RPMI8226 (cell line): ENCODE measurements at regions not wholly inside any gene's neighbourhood (a gene's known extent, or its start where the extent isn't known, plus 50 kb on each side); places are given as distances from the start of the nearest gene placed in this dataset.
A peak's percentile ranks its signal among the peaks of the same experiment; 100 is the strongest.

Experiments
- DNase-seq: peaks from one replicate; pipeline ENCODE4 v3.0.0-alpha.2; 2015

DNA sequence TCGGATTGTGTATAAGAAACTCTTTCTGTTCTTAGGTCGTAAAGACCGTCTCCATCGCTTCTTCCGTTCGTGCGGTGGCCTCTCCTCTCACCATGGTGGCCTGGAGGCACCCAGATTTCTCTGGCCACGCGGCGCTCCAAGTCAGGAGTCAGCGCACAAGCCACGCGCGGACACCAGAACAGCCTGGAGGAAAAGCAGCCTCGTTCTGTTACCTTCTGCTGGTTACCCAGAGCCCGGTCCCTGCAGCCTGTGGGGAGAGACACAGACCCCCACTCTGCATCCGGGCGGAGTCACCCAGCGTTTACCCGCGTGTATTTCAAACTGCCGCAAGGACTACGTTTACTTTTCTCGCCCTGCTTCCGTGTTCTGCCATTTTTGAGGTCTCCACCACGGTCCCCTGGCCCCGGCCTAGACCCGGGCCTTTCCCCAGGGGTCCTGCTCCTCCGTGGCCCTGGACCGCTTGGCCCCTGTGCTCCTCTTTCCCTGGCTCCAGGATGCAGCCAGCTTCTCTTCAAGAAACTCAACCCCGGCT is 776.1 kb downstream of the BRD1 start:
- DNase-seq, result no peak

DNA sequence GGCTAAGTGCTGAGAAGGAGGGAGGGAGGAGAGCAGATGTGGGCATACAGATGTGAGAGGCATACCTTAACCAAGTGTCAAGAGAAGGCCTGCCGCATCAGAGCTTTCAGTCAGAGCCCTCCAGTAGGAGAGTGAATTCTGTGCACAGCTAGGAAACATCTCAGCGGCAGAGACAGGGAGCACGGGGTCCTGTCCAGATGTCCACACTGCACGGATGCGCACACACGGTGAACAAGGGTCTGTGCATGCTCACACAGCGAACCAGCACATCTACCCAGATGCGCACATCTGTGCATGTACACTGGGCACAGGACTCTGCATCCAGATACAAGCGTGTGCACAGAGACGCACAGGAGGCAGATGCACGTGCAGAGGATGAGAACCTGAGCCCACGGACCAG is 778.0 kb downstream of the BRD1 start:
- DNase-seq, result no peak

DNA sequence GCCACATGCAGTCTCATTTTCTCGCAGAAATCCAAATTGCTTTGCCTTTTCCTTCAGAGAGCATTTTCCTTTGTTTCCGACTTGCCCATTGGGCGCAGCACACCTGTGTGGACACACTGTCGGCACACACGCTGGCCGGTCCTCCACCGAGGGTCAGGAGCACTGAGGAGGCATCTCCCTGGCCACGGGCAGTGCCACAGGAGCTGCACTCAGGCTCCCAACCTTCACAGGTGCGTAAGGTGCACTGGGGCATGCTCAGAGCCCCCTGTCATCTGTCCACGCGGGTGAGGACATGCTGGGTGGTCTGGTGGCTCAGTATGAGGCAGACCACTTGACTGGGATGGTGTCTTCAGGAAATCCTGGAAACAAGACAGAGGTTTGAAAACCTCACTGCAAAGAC is 779.1 kb downstream of the BRD1 start:
- no peak for DNase-seq

DNA sequence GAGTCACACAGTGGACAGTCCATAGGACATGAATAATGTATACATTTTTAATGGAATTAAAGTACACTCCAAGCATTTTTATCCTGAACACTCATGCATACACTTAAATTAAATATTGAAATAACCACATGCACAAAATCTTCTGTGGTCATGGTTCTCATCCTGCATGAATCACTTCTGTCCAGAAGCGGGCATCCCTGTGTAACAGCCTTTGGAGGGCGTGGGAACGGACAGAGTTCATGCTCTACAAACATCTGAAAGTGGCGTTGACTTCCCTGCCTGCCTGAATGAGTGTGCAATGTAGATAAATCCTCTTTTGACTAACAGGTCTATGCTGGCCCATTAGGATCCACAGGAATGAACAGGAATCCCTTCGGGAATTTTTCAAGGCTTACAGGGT is 780.2 kb downstream of the BRD1 start:
- no peak for DNase-seq

DNA sequence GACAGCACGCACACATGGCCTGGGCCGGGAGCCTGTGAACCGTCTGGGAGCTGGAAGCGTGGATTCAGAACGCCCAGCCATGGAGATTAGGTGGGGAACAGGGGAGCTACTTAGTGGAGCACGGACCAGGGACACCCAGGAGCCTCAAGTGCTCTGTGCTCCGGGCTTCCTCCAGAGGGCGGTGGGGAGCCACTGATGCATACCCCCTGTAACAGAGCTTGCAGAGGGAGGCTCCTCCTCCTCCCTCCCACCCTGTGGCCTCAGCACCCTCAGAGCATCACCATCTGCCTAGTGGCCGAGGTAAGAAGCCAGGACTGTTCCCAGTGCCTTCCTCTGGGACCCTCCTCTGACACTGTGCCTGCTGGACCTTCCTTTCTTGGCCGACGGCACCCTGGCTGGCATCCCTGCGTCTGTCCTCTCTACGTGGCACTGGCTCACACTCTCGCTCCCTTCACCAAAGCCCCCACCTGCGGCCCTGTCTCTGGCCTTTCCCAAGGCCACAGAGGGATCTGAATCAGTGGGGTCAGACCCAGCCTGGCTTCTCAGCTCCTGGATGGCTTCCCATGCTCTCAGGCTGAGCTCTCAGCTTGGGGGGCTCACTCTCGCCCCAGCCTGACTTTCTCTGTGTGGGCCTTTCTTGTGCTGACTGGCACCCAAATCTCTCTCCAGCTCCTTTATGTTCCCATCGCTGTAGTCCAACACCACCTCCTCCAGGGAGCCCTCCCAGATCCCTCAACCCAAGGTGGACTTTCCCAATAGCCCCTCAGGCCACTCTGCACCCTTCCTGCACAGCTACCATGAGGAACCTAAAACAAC is 780.9 kb downstream of the BRD1 start:
- peak; percentile 69 for DNase-seq

DNA sequence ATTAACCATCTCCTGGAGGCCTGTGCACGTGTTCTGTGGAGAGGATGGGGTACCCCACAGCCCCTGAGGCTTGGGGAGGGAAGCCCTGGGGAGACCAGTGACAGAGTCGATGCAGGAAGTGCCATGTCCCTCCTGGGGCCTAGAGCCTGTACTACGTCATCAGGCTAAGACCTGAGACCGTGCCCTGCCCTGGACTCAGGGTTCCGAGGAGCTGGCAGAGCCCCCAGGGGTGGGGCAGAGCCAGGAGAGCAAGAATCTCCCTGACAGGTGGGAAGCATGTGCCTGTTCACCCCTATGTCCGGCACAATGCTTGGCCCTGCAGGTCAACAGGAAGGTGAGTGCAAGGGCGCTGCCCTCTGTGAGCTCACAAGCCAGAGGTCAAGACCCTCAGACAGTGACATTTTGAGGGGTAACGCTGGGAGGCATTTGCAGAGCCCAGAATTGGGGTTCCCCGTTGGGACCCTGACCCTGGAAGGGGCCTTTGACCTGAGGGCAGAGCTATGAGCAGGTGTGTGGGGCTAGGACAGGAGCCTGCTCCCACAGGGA is 781.6 kb downstream of the BRD1 start:
- DNase-seq, result no peak

DNA sequence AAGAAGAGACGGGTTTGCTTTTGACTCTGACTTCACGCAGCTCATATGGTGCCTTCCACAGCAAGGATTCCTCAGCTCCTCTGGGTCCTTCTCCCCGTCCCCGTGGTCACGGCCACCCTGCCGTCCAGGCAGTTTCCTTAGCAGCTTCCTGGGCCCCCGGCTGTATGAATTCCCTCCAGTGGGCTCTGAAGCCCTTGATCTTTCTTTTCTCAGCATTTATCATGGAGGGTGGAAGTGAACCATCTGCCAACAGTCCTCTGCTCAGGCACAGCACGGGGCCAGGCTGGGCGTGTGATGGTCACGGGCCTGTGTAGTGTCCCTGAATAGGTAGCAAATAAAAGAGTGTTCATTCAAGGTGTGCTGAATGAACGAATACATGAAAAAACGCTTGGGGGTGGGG is 782.4 kb downstream of the BRD1 start:
- DNase-seq, result no peak

DNA sequence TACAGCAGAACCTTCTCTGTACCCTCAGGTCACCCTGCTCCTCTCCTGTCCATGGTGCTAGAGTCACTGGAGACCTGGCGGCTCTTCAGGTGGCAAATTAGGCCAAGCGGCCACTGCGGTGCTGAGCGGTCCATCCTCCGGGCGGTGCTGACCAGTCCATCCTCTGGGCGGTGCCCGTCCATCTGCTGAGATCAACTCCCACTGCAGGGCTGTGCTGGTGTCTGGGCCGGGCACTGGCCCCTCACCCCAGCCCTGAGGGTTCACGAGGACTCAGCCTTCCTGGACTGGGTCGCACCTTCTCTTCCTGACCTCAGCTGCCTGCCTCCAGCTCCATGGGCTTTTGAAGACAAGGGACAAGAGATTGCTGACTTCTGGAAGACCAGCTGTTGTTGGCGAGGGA is 782.9 kb downstream of the BRD1 start:
- DNase-seq, result no peak

DNA sequence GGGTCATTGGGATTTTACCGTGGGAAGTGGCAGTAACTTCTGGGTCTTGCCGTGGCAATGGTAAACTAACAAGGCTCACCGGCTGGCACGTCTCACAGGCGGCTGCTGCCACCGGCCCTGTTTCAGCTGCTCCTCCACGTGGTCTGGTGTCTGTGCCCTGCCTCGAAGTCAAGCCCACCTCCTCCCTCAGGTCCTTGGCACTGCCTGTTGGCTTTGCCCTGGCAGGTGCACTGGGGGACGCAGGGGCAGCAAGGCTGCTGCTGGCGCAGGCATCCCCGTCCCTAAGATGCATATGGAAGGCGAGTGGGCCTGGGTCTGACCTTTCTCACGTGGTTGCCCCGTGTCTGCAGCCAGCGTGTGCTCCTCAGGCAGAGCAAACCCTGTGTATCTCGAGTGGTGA is 783.6 kb downstream of the BRD1 start:
- DNase-seq, result no peak

DNA sequence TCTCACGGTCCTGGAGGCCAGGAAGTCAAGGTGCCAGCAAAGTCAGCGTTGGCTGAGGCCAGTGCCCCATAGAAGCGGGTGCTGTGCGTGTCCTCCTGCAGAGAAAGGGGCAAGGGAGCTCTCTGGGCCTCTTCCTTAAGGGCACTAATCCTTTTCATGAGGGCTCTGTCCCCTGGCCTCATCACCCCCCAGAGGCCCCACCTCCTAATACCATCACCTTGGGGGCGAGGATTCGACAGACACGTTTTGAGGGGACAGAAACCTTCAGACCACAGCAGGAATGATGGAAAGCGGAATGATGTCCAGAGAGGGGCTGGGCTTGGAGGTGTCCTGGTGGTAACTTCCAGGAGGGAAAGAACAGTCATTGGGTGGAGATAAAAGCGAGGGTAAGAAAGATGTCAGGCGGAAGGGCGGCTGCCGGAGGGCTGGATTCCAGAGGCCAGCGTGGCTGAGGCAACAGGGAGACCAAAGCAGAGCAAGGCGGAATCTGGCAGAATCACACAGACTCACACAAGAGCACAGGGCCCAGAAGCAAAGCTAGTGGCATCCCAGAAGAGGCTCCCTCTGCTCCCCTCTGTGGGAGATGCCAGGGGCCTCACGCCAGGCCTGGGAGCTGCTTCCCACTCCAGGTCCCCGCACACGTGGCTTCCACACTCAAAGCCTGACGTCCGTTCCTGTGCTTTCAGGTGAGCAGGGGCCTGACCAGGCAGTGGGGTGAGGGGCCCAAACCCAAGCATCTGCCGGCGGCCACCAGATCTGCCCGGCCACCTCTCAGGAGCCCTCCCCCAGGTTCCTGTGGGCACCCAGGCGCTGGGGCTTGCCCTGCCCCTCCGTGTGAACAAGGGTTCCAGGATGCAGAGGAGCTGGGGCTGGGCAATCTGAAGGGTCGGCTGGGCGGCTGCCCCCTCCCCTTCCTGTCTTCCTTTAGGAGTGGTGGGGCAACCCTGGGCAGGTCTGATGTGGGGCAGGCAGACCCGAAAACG is 784.5 kb downstream of the BRD1 start:
- no peak for DNase-seq

DNA sequence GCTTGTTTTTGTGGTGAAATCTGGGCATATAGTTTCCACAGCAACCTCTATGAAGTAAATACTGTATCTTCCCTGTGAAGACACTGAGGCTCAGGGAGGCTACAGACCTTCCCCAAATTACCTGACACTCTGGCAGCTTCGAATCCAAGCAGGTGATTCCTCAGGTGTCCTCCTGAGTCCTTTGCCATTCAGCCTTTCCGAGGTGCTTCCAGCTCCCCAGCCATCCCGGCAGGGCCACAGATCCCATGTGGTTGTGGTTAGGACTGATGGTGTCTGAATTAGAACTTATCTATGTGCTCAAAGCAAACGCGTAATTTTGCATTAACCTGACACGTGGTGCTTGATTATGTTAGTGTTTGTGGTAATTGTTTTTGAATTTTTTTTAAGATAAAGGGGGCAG is 785.6 kb downstream of the BRD1 start:
- no peak for DNase-seq

DNA sequence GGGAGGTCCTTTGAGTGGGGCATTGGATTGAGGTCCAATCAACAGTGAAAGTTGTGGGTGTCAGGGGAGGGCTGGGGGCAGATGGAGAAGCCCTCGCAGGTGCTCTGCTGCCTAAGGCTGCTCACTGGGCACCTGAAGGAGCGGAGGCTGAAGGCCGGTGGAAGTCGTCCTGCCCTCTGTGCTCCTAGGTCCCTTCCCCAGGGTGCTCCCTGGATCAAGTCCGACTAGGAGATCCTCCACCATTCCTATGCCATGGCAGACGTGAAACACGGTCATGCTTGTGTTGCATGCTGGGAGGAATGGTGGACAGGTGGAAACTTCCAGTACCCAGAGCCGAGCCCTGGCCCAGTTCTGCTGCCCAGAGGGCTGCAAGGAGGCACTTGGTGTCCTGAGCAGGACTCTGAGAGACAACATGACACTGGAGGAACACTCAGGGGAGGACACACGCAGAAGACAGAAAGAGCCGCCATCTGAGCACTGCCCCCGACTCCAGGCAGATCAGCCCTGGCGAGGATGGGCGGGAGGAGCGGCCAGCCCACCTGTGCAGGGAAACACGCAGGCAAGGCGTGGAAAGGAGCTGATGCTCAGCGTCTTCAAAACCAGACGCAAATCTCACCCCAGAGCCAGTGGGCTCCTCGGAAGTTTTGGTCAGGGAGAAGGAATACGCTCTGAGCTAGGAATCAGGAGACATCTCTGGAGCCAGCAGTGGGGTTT is 786.8 kb downstream of the BRD1 start:
- DNase-seq, result no peak

DNA sequence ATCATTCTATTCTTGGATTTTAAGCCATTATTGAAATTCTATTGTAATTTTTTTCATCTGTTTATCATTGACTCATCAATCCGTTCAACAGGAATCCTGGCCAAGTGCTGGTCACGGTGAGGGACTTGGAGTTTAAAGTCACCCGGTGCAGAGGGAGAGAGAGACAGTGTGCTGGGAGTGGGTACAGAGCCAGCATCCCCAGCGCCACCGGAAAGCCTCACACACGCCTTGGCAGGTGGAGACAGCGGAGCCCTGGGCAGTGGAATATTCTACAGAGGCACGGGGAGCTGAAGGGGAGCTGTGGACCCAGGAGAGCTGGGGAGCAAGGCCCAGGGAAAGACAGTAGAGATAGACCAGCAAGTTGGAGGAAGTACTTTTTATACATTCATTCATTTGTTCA is 787.6 kb downstream of the BRD1 start:
- DNase-seq, result no peak

DNA sequence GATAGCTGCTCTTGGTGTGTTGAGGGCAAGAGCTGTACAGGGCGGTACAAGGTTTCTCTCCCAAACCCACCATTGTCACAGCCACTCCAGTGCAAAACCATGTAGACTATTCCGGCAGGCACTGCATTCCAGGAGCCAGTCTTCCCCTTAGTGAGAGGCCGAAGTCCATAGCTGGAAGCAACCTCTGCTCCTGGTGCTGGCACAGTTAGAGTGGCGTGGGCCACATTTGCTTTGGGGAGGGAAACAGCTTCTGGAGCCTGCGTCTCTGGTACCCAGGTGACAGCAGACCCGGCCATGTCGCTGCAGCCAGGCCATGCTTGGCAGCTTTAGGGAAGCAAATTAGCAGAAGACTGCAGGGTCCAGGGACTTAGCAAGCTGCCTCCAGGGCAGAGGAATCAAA is 788.0 kb downstream of the BRD1 start:
- no peak for DNase-seq

DNA sequence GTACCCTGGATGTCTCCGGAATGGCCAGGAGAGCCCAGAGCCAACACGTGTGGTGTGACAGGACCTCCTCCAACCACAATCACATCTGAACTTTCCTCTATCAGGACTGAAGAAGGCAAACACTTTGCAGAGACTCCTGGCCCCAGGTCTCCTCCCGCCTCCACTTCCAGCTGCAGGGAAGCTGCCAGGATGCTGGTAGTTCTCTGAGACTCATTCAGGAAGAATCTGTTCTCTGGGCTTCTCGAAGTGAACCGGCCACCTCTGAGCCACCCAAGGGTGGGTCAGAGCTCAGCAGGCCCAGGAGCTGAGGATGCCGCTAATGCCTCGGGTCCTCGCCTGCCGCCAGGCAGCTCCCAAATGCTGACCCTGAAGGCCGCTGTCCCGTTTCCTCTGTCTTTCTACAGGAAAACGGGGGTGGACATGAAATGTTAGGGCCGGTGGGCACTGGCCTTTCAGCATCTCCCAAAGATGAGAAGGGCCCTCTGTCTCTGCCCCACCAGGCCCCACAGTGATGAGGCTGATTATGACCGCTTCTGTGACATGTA is 789.9 kb downstream of the BRD1 start:
- no peak for DNase-seq

DNA sequence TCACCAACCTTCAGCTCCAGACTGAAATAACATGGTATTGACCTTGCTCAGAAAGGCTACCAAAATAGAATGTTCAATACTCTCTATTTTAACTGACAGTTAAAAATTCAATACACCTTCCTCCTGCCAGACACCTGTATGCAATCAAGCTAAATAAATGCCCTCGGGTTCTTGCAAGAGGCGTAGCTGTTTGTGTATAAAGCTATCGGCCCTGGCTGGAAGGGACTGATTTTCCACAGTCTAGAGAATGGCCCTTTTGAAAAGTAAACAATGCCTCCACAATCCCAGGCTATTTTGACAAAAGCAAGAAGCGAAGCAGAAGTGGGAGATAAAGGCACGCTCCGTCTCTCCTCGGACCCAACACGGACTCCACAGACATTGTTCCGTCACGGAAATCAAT is 791.2 kb downstream of the BRD1 start:
- DNase-seq, result no peak

DNA sequence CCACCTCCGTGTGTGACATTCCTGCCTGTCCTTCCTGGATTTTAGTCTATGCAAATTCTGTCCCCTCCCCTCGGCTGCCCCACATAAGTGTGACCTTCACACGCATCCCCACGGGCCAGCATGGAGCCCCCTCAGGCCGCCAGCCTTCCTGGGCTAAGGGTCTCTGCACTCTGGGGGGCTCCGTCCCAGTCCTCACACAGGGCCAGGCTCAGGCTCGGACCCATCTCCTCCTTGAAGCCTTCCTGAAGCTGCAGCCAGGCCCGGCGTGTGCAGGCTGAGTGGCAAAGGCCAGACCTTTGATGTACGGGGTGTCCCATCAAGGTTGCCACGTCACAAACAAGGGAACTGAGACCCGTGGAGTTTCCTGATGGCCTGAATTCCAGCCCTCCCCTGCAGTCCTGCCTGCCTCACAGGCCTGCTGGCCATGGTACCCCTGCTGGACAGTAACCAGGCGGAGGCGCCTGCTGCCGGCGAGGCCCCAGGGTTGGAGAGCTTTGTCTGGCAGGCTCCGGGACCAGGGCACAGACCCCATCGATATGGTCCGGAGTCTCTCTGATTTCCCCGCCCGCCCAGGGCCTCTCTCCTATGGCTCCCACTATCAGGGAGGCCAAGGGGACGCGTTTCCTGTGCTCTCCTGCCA is 791.7 kb downstream of the BRD1 start:
- DNase-seq, result no peak

DNA sequence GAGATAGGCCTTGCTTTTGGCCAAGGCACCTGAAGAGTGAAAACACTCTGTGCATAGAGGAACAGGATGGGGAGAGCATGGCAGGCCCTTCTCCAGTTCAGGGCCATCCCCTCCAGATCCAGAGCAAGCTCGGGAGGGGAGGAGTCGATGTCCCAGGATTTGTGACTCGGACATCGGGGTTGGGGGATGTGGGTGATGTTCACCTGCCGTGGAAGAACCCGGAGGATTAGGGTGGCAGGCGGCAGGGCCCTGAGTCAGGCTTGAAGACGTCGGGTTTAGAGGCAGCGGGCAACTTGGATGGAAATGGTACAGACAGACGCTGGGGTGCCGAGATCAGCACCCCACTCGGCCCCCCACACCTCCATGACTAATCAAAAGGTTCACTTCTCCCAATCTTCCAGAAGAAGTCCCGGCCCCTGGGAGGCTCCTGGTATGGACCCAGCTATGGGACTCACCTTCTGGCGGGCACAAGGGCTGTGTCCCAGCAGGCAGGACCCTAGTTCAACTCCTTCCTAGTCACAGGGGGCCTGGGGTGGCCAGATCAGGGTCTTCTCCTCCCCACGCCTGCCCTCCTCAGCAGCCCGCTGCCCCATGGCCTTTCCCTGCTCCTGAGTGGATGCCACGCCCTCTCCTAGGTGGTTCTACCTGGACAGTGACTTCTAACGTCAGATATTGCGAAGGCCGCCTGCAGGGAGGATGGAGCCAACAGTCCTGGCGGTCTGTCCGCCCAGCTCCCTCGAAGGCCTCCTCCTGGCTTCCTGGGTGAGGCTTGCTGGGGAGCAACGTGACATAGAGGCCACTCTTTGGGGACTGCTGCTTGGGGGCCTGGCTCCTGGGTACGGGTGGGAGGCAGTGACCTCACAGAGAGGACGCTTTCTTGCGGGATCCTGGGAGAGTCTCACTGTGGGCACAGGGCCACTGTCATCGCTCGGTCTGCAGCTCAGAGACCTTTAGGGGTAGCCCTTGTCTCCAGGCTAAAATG is 792.5 kb downstream of the BRD1 start:
- DNase-seq, result no peak

DNA sequence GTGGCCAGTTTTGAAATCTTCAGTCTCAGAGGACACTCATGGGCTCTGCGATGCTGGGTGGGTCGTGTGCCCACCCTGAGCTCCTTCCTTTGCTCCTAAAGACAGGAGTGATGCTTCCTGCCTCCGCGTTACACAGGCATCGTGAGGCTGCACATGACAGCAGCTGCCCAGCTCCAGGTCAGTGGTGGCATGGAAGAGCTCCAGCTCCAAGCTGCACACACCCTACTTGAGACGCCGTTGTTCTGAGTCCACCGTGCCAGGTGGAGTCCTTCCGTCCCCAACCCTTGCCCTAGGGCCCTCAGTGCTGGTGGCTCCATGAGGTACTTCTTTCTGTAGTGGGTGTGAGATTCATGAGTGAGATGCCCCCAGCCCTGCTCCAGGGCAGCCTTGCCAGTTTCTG is 794.1 kb downstream of the BRD1 start:
- no peak for DNase-seq

DNA sequence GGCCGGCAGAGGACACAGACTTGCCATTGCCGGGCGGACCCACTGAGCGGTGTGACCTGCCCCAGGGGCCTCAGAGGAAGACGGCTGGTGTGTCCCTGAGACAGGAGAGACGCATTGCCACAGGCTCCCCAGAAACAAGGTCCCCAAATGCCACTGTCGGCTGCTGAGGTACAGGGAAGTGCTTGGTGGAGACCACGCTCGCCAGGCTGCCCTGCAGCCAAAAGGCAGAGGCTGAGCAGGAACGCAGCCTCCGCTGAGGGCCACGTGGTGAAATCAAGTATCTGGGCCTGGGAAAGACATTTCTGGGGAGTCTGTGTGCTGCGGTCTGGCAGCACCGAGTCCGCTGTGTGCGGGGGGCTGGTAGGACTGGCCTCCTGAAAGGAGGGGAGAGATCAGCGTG is 794.9 kb downstream of the BRD1 start:
- no peak for DNase-seq
